C4-2B (cell line): ENCODE measurements at regions not wholly inside any gene's neighbourhood (a gene's known extent, or its start where the extent isn't known, plus 50 kb on each side); places are given as distances from the start of the nearest gene placed in this dataset.

Experiments used
- ZFX ChIP-seq: fragments of 450-650 bp; IDR thresholded peaks from 2 replicates; pipeline ENCODE4 v1.6.1; 2017
- TF ChIP-seq, protein P1 (sequence below): fragments of 450-650 bp; conservative IDR thresholded peaks from 2 replicates; pipeline ENCODE4 v1.5.1; 2017; ENCODE audit warnings: mild to moderate bottlenecking

DNA sequence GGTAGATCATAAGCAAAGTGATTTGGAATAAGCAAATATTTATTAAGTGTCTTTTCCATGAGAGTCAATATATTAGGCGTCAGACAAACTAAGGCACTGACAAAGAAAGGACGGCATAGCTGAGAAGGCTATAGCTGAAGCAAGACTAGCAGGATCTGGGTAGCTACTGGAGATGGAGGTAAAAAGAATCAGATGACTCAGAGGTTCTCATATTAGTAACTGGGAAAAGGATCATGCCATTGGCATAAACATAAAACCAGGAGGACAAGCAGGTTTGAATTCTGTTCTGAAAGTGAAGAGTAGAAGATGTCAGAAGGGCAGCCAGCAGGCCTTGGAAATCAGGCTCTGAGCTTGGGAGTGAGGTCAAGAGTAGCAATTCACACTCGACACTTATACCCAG, 531.9 kb downstream of the PTPRC start:
- TF ChIP-seq, protein P1, sequence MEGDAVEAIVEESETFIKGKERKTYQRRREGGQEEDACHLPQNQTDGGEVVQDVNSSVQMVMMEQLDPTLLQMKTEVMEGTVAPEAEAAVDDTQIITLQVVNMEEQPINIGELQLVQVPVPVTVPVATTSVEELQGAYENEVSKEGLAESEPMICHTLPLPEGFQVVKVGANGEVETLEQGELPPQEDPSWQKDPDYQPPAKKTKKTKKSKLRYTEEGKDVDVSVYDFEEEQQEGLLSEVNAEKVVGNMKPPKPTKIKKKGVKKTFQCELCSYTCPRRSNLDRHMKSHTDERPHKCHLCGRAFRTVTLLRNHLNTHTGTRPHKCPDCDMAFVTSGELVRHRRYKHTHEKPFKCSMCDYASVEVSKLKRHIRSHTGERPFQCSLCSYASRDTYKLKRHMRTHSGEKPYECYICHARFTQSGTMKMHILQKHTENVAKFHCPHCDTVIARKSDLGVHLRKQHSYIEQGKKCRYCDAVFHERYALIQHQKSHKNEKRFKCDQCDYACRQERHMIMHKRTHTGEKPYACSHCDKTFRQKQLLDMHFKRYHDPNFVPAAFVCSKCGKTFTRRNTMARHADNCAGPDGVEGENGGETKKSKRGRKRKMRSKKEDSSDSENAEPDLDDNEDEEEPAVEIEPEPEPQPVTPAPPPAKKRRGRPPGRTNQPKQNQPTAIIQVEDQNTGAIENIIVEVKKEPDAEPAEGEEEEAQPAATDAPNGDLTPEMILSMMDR: no peak
- no peak for TF ChIP-seq ZFX
